ENCODE measurements at regions not wholly inside any gene's neighbourhood (a gene's known extent, or its start where the extent isn't known, plus 50 kb on each side); places are given as distances from the start of the nearest gene placed in this dataset.

GRCh38 chr9:1455766-1456165, 405.6 kb downstream of the DMRT2 start:
- ATAC-seq (ENCODE audit: insufficient read depth, low read depth) (no peak), DNase-seq (no peak)
- Histone ChIP-seq H3K4me2 (ENCODE audit: insufficient read depth, low read length) (no peak overlapping the region), H4K20me1 (ENCODE audit: insufficient read depth, low read length) (no peaks in the 10 kb centered on the region), H2AFZ (ENCODE audit: low read depth, low read length) (no peak overlapping the region), H3K79me2 (ENCODE audit: insufficient read depth, low read length) (no peaks in the 10 kb centered on the region), H3K4me3 (ENCODE audit: low read depth in 1 of 2, low read length in 2 of 2) (no peak overlapping the region), H3K27ac (ENCODE audit: low read length) (no peak overlapping the region), H3K9me3 (ENCODE audit: insufficient read depth, low read length, severe bottlenecking) (no peaks in the 10 kb centered on the region), H3K4me1 (ENCODE audit: insufficient read depth, low read length) (no peaks in the 10 kb centered on the region), H3K9ac (ENCODE audit: low read depth, low read length) (no peak overlapping the region), H3K36me3 (ENCODE audit: insufficient read depth, low read length) (no peaks in the 10 kb centered on the region), H3K27me3 (ENCODE audit: insufficient read depth, low read length, poor library complexity) (no peaks in the 10 kb centered on the region)
- TF ChIP-seq CTCF (IDR thresholded peaks at IDR 0.05; ENCODE audit: borderline replicate concordance, extremely low read depth, low read length, poor library complexity, severe bottlenecking) = no peak
- TF ChIP-seq EZH2 (IDR thresholded peaks at IDR 0.05; ENCODE audit: borderline replicate concordance, low read depth, low read length, severe bottlenecking) = no peak

- no peak for DNase-seq
- no peak for TF ChIP-seq EZH2 (IDR thresholded peaks at IDR 0.05; ENCODE audit: borderline replicate concordance, low read depth, low read length, severe bottlenecking)
- no peak for TF ChIP-seq CTCF (IDR thresholded peaks at IDR 0.05; ENCODE audit: borderline replicate concordance, extremely low read depth, low read length, poor library complexity, severe bottlenecking)
- no peaks in the 10 kb centered on the region for H3K36me3 ChIP-seq (ENCODE audit: insufficient read depth, low read length)
- H2AFZ ChIP-seq (ENCODE audit: low read depth, low read length) = no peak overlapping the region
- no peak for ATAC-seq (ENCODE audit: insufficient read depth, low read depth)
- H3K9ac ChIP-seq (ENCODE audit: low read depth, low read length) = no peak overlapping the region
- H3K4me2 ChIP-seq (ENCODE audit: insufficient read depth, low read length) = no peak overlapping the region
- no peaks in the 10 kb centered on the region for H4K20me1 ChIP-seq (ENCODE audit: insufficient read depth, low read length)
- no peak overlapping the region for H3K4me3 ChIP-seq (ENCODE audit: low read depth in 1 of 2, low read length in 2 of 2)
- H3K79me2 ChIP-seq (ENCODE audit: insufficient read depth, low read length) = no peaks in the 10 kb centered on the region
- H3K27me3 ChIP-seq (ENCODE audit: insufficient read depth, low read length, poor library complexity) = no peaks in the 10 kb centered on the region
- H3K4me1 ChIP-seq (ENCODE audit: insufficient read depth, low read length) = no peaks in the 10 kb centered on the region
- H3K9me3 ChIP-seq (ENCODE audit: insufficient read depth, low read length, severe bottlenecking) = no peaks in the 10 kb centered on the region
- H3K27ac ChIP-seq (ENCODE audit: low read length) = no peak overlapping the region
These were observed 406.3 kb downstream of the DMRT2 start for GRCh38 chr9:1456301-1457024.

- H3K79me2 ChIP-seq (ENCODE audit: insufficient read depth, low read length) = no peaks in the 10 kb centered on the region
- no peak overlapping the region for H3K4me3 ChIP-seq (ENCODE audit: low read depth in 1 of 2, low read length in 2 of 2)
- no peak overlapping the region for H2AFZ ChIP-seq (ENCODE audit: low read depth, low read length)
- TF ChIP-seq EZH2 (IDR thresholded peaks at IDR 0.05; ENCODE audit: borderline replicate concordance, low read depth, low read length, severe bottlenecking) (no peak), CTCF (IDR thresholded peaks at IDR 0.05; ENCODE audit: borderline replicate concordance, extremely low read depth, low read length, poor library complexity, severe bottlenecking) (no peak)
- ATAC-seq (ENCODE audit: insufficient read depth, low read depth) (no peak), DNase-seq (no peak)
- H3K9ac ChIP-seq (ENCODE audit: low read depth, low read length) = no peak overlapping the region
- no peak overlapping the region for H3K4me2 ChIP-seq (ENCODE audit: insufficient read depth, low read length)
- no peaks in the 10 kb centered on the region for H3K4me1 ChIP-seq (ENCODE audit: insufficient read depth, low read length)
- no peaks in the 10 kb centered on the region for H4K20me1 ChIP-seq (ENCODE audit: insufficient read depth, low read length)
- H3K36me3 ChIP-seq (ENCODE audit: insufficient read depth, low read length) = no peaks in the 10 kb centered on the region
- no peaks in the 10 kb centered on the region for H3K9me3 ChIP-seq (ENCODE audit: insufficient read depth, low read length, severe bottlenecking)
- H3K27ac ChIP-seq (ENCODE audit: low read length) = no peak overlapping the region
- no peaks in the 10 kb centered on the region for H3K27me3 ChIP-seq (ENCODE audit: insufficient read depth, low read length, poor library complexity)
These were observed 407.3 kb downstream of the DMRT2 start for GRCh38 chr9:1457460-1457859.

All from DND-41 (cell line).